ENCODE measurements at regions not wholly inside any gene's neighbourhood (a gene's known extent, or its start where the extent isn't known, plus 50 kb on each side); places are given as distances from the start of the nearest gene placed in this dataset.
"Not testable (repeated sequence)": the region's sequence is repeated elsewhere in the genome, so short reads cannot be mapped to it uniquely, and the experiment has no call there.

GRCh38 chr6:113684382-113684901 is 172.7 kb upstream of the MARCKS start:
- H3K27me3 ChIP-seq (ENCODE audit: insufficient read depth, poor library complexity, severe bottlenecking), result no peaks in the 10 kb centered on the region
- TF ChIP-seq, protein P1, sequence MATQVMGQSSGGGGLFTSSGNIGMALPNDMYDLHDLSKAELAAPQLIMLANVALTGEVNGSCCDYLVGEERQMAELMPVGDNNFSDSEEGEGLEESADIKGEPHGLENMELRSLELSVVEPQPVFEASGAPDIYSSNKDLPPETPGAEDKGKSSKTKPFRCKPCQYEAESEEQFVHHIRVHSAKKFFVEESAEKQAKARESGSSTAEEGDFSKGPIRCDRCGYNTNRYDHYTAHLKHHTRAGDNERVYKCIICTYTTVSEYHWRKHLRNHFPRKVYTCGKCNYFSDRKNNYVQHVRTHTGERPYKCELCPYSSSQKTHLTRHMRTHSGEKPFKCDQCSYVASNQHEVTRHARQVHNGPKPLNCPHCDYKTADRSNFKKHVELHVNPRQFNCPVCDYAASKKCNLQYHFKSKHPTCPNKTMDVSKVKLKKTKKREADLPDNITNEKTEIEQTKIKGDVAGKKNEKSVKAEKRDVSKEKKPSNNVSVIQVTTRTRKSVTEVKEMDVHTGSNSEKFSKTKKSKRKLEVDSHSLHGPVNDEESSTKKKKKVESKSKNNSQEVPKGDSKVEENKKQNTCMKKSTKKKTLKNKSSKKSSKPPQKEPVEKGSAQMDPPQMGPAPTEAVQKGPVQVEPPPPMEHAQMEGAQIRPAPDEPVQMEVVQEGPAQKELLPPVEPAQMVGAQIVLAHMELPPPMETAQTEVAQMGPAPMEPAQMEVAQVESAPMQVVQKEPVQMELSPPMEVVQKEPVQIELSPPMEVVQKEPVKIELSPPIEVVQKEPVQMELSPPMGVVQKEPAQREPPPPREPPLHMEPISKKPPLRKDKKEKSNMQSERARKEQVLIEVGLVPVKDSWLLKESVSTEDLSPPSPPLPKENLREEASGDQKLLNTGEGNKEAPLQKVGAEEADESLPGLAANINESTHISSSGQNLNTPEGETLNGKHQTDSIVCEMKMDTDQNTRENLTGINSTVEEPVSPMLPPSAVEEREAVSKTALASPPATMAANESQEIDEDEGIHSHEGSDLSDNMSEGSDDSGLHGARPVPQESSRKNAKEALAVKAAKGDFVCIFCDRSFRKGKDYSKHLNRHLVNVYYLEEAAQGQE (IDR thresholded peaks at IDR 0.05; ENCODE audit: insufficient replicate concordance, low read depth), result no peak
- TF ChIP-seq GABPA (IDR thresholded peaks at IDR 0.05; ENCODE audit: low read depth) (no peak), SPI1 (IDR thresholded peaks at IDR 0.05; ENCODE audit: borderline replicate concordance, low read depth) (no peak), POLR2AphosphoS5 (IDR thresholded peaks at IDR 0.05; ENCODE audit: low read depth) (no peak)
- TF ChIP-seq, protein P2, sequence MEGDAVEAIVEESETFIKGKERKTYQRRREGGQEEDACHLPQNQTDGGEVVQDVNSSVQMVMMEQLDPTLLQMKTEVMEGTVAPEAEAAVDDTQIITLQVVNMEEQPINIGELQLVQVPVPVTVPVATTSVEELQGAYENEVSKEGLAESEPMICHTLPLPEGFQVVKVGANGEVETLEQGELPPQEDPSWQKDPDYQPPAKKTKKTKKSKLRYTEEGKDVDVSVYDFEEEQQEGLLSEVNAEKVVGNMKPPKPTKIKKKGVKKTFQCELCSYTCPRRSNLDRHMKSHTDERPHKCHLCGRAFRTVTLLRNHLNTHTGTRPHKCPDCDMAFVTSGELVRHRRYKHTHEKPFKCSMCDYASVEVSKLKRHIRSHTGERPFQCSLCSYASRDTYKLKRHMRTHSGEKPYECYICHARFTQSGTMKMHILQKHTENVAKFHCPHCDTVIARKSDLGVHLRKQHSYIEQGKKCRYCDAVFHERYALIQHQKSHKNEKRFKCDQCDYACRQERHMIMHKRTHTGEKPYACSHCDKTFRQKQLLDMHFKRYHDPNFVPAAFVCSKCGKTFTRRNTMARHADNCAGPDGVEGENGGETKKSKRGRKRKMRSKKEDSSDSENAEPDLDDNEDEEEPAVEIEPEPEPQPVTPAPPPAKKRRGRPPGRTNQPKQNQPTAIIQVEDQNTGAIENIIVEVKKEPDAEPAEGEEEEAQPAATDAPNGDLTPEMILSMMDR (IDR thresholded peaks at IDR 0.05; ENCODE audit: insufficient read depth, low read length), result no peak
- no peak overlapping the region for H3K4me3 ChIP-seq (replicated peaks; ENCODE audit: insufficient read depth, low read length)
- peak overlapping the region; percentile 11 for H3K27ac ChIP-seq (replicated peaks)
- no peak for DNase-seq (ENCODE audit: low read depth in 1 of 2, low spot score in 1 of 2)

- TF ChIP-seq, protein P1 (IDR thresholded peaks at IDR 0.05; ENCODE audit: insufficient replicate concordance, low read depth), result no peak
- TF ChIP-seq, protein P2 (IDR thresholded peaks at IDR 0.05; ENCODE audit: insufficient read depth, low read length), result no peak
- no peak for TF ChIP-seq POLR2AphosphoS5 (IDR thresholded peaks at IDR 0.05; ENCODE audit: low read depth)
- TF ChIP-seq GABPA (IDR thresholded peaks at IDR 0.05; ENCODE audit: low read depth), result no peak
- TF ChIP-seq SPI1 (IDR thresholded peaks at IDR 0.05; ENCODE audit: borderline replicate concordance, low read depth), result no peak
- no peaks in the 10 kb centered on the region for H3K27me3 ChIP-seq (ENCODE audit: insufficient read depth, poor library complexity, severe bottlenecking)
- DNase-seq (ENCODE audit: low read depth in 1 of 2, low spot score in 1 of 2), result no peak
- H3K27ac ChIP-seq (replicated peaks), result no peak overlapping the region
- H3K4me3 ChIP-seq (replicated peaks; ENCODE audit: insufficient read depth, low read length), result no peak overlapping the region
Measured at GRCh38 chr6:113686049-113686448, 171.1 kb upstream of the MARCKS start.

DNA sequence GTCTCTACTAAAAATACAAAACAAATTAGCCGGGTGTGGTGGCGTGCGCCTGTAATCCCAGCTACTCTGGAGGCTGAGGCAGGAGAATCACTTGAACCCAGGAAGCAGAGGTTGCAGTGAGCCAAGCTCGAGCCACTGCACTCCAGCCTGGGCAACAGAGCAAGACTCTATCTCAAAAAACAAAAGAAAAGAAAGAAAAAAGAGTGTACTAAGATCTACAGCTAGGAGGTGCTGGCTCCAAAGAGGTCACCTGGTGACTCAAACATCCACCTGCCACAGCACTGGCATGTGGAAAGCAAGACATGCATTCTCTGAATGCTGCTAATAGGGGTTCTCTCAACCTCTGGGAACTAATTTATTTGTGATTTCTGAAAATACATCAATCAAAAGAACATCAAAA is 167.5 kb upstream of the MARCKS start:
- not testable (repeated sequence) for H3K27ac ChIP-seq (replicated peaks); H3K4me3 ChIP-seq (replicated peaks; ENCODE audit: insufficient read depth, low read length); DNase-seq (ENCODE audit: low read depth in 1 of 2, low spot score in 1 of 2); H3K27me3 ChIP-seq (ENCODE audit: insufficient read depth, poor library complexity, severe bottlenecking)

DNA sequence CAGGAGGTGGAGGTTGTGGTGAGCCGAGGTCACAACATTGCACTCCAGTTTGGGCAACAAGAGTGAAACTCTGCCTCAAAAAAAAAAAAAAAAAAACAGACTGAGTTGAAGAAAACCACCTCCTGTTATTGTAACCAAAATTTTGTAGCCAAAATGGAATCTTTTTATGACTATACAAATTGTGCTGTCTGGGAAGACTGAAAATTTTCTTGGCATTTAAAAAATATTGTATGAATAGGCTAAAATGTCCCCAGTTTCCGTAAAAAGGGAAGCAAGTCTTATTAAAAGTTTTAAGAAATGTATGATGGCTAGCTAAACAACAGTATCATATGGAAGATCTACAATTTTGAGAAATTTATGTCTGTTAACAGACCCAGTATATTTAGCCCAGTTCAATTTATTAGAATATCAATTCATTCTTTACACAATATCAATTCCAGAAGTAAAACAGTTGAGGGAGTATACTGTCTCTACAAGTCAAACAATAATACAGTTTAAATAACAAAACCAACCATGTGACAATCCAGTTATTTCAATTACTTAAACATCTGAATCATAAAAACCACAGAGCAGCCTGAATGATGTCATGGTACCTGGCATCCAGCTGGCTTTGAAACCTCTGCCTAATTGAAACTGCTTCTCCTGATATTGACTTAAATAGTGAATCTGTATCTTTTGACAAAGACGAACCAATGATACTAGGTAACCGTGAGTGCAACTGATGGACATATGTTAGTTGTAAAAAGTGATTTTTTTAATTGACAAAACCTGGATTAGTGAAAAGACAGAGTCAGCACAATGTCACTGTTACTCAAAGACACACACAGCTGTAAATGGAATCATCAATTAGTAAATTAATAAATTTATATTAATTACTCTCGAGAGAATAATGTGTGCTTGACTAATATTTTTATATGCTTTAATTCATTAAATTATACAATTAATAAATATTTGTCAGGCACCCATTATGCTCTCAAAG is 166.6 kb upstream of the MARCKS start:
- H3K27me3 ChIP-seq (ENCODE audit: insufficient read depth, poor library complexity, severe bottlenecking), result no peaks in the 10 kb centered on the region
- TF ChIP-seq, protein P1 (IDR thresholded peaks at IDR 0.05; ENCODE audit: insufficient replicate concordance, low read depth), result no peak
- TF ChIP-seq SPI1 (IDR thresholded peaks at IDR 0.05; ENCODE audit: borderline replicate concordance, low read depth), result no peak
- TF ChIP-seq GABPA (IDR thresholded peaks at IDR 0.05; ENCODE audit: low read depth), result no peak
- TF ChIP-seq, protein P2 (IDR thresholded peaks at IDR 0.05; ENCODE audit: insufficient read depth, low read length), result no peak
- no peak for TF ChIP-seq POLR2AphosphoS5 (IDR thresholded peaks at IDR 0.05; ENCODE audit: low read depth)
- DNase-seq (ENCODE audit: low read depth in 1 of 2, low spot score in 1 of 2), result peak in 1 of 2 experiments; percentile 20

More for the DNA sequence above, 166.6 kb upstream of the MARCKS start:
- no peak overlapping the region for H3K4me3 ChIP-seq (replicated peaks; ENCODE audit: insufficient read depth, low read length)
- 0 out of 2 replicates have a peak overlapping the region, but pooled peaks have one; percentile 1 for H3K27ac ChIP-seq (replicated peaks)
